Gastroesophageal sphincter (tissue), 2 donors: ENCODE measurements at regions not wholly inside any gene's neighbourhood (a gene's known extent, or its start where the extent isn't known, plus 50 kb on each side); places are given as distances from the start of the nearest gene placed in this dataset.

ENCODE experiments used
- EP300 ChIP-seq: sonication (generic); formaldehyde crosslinking; IDR thresholded peaks from one replicate; pipeline ENCODE4 v1.6.1; 2017; ENCODE audit warnings: antibody characterized with exemption, mild to moderate bottlenecking
- POLR2A ChIP-seq, 2 donors: fragments of 450-650 bp; IDR thresholded peaks; one replicate each; pipeline ENCODE4 v1.6.1; 2017; ENCODE audit warnings: antibody characterized with exemption in 2 of 2, mild to moderate bottlenecking in 2 of 2, moderate library complexity in 1 of 2
- POLR2AphosphoS5 ChIP-seq: sonication (generic); formaldehyde crosslinking; IDR thresholded peaks from one replicate; pipeline ENCODE4 v1.6.1; 2017; ENCODE audit warnings: antibody characterized with exemption

DNA sequence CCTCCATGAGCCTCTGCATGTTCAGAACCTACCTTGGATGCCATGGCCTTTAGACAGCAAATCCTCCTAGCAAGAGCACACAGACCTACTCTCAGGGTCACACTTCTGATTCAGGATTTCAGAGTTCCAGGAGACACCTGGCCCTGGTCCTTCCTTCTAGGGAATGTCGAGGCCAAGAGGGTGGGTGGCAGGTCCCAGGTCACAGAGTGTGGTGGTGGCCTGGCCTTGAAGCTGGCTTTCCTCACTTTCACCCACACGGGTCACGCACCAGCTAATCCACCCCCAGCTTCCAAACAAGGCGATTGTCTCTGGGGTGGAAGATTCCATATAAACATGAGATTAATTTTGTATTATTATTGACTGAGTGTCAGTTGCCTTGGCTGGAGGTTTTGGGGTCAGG is 328.3 kb upstream of the RTL1 start:
- TF ChIP-seq EP300 (no peak), POLR2AphosphoS5 (no peak), POLR2A (IDR thresholded peaks at IDR 0.05) (no peak)
